NCI-H510A (cell line): ENCODE measurements at regions not wholly inside any gene's neighbourhood (a gene's known extent, or its start where the extent isn't known, plus 50 kb on each side); places are given as distances from the start of the nearest gene placed in this dataset.
"Not testable (repeated sequence)": the region's sequence is repeated elsewhere in the genome, so short reads cannot be mapped to it uniquely, and the experiment has no call there.

Experiments used
- DNase-seq: peaks from one replicate; lab custom pipeline; 2025; lab: John Stamatoyannopoulos, UW

- DNase-seq, result no peak
Measured at GRCh38 chr6:134551245-134551960, 233.5 kb upstream of the SGK1 start.

DNA sequence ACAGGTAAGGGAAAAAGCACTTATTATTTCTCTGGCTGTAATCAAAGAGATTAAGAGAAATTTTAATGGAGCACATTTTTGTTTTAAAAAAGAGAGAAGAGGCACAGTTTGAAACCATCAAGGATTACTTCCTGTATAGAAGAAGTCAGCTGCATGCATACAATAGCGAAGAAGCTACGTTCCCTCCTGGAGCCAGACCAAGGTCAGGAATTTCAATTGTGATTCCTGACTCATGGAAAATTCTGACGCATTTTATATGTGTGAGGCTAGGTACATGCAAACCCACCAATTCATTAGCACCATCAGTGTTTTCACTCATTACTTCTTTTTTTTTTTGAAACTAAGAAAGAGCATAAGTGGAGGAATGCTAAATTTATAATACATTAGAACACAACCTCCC lies 232.7 kb upstream of the SGK1 start:
- DNase-seq, result no peak

GRCh38 chr6:134549854-134550253 lies 231.9 kb upstream of the SGK1 start:
- no peak for DNase-seq

- no peak for DNase-seq
Measured at GRCh38 chr6:134546962-134547645, 229.2 kb upstream of the SGK1 start.

- no peak for DNase-seq
Measured at GRCh38 chr6:134544737-134545136, 226.8 kb upstream of the SGK1 start.

GRCh38 chr6:134543128-134543527 lies 225.2 kb upstream of the SGK1 start:
- DNase-seq, result no peak

- no peak for DNase-seq
Measured at GRCh38 chr6:134541001-134541400, 223.1 kb upstream of the SGK1 start.

- no peak for DNase-seq
Measured at GRCh38 chr6:134539865-134540323, 222.0 kb upstream of the SGK1 start.

DNA sequence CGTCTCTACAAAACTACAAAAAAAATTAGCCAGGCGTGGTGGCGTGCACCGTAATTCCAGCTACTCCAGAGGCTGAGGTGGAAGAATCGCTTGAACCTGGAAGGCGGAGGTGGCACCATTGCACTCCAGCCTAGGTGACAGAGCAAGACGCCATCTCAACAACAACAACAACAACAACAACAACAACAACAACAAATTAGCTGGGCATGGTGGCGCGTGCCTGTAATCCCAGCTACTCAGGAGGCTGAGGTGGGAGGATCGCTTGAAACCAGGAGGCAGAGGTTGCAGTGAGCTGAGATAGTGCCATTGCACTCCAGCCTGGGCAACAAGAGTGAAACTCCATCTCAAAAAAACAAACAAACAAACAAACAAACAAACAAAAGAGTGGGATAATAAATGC lies 219.9 kb upstream of the SGK1 start:
- not testable (repeated sequence) for DNase-seq

DNA sequence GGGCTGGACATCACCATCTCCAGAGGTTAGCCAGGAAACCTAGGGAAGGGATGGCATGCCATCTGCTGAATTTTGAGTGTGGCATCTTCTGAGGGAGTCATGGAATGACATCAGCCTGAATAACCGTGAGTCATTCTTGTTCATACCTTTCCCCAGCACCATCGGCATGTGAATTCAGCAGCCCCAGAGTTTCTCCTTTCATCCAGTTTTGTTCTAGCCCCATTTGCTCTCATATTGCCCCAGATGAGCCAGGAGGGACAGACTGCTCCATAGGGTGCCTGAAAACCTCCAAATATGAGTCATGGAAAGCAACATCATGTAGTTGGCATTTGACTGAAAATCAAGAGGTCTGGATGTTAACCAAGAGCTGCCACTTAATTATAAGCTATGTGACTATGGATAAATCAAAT lies 219.2 kb upstream of the SGK1 start:
- DNase-seq, result no peak

DNA sequence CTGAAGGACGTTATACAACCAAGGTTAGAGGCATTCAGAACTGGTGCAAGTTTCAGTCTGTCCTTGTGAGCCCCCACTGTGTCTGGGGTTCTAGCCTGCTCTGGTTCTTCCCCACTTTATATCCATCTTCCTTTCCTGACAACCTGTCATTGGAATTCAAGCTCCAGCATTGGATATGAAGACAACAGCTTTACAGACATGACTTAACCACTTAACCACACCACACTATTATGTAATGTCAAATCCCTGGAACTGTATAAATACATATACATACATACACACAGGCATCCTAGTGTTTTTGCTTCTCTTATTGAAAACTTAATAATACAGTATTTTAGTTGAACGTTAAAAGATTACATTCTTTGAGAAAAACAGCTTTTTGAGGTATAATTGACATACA lies 217.9 kb upstream of the SGK1 start:
- no peak for DNase-seq

GRCh38 chr6:134534708-134535149 lies 216.8 kb upstream of the SGK1 start:
- no peak for DNase-seq

- DNase-seq, result no peak
Measured at GRCh38 chr6:134533991-134534390, 216.1 kb upstream of the SGK1 start.

- DNase-seq, result no peak
Measured at GRCh38 chr6:134532694-134533624, 215.0 kb upstream of the SGK1 start.

DNA sequence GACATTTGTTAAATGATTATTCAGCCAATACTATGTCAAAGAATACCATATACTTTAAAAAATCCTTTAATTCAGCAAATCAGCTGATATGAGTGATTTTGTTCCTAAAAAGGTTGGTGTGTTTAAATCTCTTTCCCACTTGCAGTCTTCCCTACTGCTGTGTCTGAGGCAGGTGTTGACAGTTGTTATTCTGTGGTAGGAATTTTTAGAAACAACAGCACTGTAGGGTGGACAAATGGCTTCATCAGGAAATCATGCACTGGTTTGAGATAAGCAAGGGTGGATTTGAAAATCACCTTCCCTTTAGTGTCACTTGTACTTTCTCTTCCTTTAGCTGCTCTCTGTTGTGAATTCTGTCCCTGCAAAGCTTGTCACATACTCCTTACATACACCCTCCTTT lies 213.7 kb upstream of the SGK1 start:
- no peak for DNase-seq

DNA sequence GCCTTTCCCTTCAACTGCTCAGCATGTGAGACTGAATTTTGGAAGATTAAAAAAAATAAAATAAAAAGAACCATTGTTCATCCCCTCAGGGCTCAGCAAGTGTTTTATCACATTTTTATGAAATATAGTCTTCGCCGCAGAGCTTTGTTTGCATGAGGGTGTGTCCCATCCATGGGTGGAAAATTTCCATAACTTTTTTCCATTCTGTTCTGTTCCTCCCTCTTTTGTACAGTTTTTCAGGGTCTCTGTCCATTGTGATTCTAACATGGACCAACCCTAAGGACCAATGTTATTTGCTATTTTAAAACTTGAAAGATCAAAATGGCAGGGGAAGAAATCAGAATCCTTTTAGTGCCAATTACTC lies 213.3 kb upstream of the SGK1 start:
- DNase-seq, result no peak

DNA sequence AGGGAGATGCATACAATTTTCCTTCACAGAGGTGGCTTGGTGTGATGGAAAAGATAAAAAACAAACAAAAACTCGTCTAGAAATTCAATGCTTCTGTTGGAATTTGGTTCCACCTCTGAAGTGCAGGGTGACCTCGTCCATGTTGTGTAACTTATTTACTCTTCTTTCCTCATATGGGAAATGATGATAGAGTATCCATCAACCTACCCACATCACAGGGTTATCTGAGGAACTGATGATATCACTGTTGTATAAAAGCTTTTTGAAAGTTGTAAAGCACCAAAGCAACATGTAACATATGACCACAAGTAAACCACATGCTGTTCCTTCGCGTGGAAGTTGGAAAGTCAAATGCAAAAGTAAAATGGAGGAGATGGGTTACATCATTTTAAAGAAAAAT lies 212.0 kb upstream of the SGK1 start:
- DNase-seq, result no peak

- no peak for DNase-seq
Measured at GRCh38 chr6:134529305-134529704, 211.4 kb upstream of the SGK1 start.

DNA sequence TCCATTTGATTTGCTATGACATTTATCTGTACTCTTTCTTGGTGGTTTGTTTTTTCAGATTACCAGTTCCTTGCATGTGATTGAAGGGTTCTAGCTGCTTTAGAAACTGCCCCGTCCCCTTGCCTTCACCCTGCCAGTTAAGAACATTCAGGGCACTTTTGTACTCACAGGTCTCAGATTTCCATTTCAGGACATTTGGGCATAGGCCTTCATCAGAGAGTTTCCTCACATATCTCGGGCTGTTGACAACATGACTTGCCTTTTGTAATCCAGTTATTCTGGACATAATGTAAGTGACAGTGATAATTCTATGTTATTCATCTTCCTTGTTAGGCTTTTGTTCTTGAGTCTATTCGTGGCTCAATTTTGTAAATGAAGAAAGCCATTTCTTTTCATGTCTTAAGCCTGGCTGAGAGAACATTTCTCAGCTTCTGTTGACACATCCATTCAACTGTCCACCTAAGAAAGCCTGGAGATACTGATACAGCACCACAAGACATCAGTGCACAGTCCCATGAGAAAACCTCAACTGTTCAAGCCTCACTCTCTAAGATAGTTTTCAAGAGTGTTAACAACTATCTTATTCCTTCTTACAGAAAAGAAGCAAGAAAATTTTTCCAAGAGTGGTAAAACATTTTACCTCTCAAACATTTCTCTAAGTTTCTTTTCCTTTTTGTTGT lies 209.3 kb upstream of the SGK1 start:
- DNase-seq, result no peak

GRCh38 chr6:134525190-134525868 lies 207.4 kb upstream of the SGK1 start:
- DNase-seq, result no peak

GRCh38 chr6:134523903-134524650 lies 206.2 kb upstream of the SGK1 start:
- DNase-seq, result no peak
